Activated CD4-positive, CD25-positive, alpha-beta regulatory T cell (primary cell): ENCODE measurements at regions not wholly inside any gene's neighbourhood (a gene's known extent, or its start where the extent isn't known, plus 50 kb on each side); places are given as distances from the start of the nearest gene placed in this dataset.

ENCODE experiments used
- DNase-seq, 4 experiments: peaks; one replicate each; lab custom pipeline; 2025; lab: John Stamatoyannopoulos, UW

GRCh38 chr10:78875932-78876331 lies 192.8 kb upstream of the ZMIZ1 start:
- DNase-seq: no peak

- no peak for DNase-seq
Observed at GRCh38 chr10:78876449-78876848, 192.3 kb upstream of the ZMIZ1 start.

GRCh38 chr10:78879621-78880020 lies 189.1 kb upstream of the ZMIZ1 start:
- no peak for DNase-seq

- DNase-seq: no peak
Observed at GRCh38 chr10:78886129-78886528, 182.6 kb upstream of the ZMIZ1 start.

- no peak for DNase-seq
Observed at GRCh38 chr10:78889536-78890063, 179.2 kb upstream of the ZMIZ1 start.

GRCh38 chr10:78890506-78890905 lies 178.3 kb upstream of the ZMIZ1 start:
- DNase-seq: no peak

GRCh38 chr10:78891741-78892140 lies 177.0 kb upstream of the ZMIZ1 start:
- no peak for DNase-seq

- no peak for DNase-seq
Observed at GRCh38 chr10:78892338-78893176, 176.2 kb upstream of the ZMIZ1 start.

- DNase-seq: no peak
Observed at GRCh38 chr10:78893217-78893616, 175.5 kb upstream of the ZMIZ1 start.

- DNase-seq: no peak
Observed at GRCh38 chr10:78894089-78894840, 174.5 kb upstream of the ZMIZ1 start.

- DNase-seq: no peak
Observed at GRCh38 chr10:78894841-78895195, 173.9 kb upstream of the ZMIZ1 start.

- DNase-seq: no peak
Observed at GRCh38 chr10:78895469-78895868, 173.3 kb upstream of the ZMIZ1 start.

GRCh38 chr10:78896159-78896928 lies 172.4 kb upstream of the ZMIZ1 start:
- DNase-seq: no peak

- DNase-seq: no peak
Observed at GRCh38 chr10:78898341-78899097, 170.2 kb upstream of the ZMIZ1 start.

- DNase-seq: no peak
Observed at GRCh38 chr10:78899098-78899754, 169.5 kb upstream of the ZMIZ1 start.

- no peak for DNase-seq
Observed at GRCh38 chr10:78899996-78900714, 168.6 kb upstream of the ZMIZ1 start.

GRCh38 chr10:78900715-78901430 lies 167.9 kb upstream of the ZMIZ1 start:
- no peak for DNase-seq

- DNase-seq: no peak
Observed at GRCh38 chr10:78901694-78902093, 167.1 kb upstream of the ZMIZ1 start.

GRCh38 chr10:78902815-78903214 lies 166.0 kb upstream of the ZMIZ1 start:
- no peak for DNase-seq
